Colonic mucosa (tissue), 4 donors: ENCODE measurements at regions not wholly inside any gene's neighbourhood (a gene's known extent, or its start where the extent isn't known, plus 50 kb on each side); places are given as distances from the start of the nearest gene placed in this dataset.

ENCODE experiments used
- DNase-seq: peaks from one replicate; pipeline ENCODE4 v3.0.0-alpha.2; 2020
- H3K27ac ChIP-seq: fragments of 200-600 bp; one replicate; pipeline ENCODE4 v1.8.0; 2021
- H3K27me3 ChIP-seq: fragments of 200-600 bp; one replicate; pipeline ENCODE4 v1.8.0; 2021
- H3K36me3 ChIP-seq: fragments of 200-600 bp; one replicate; pipeline ENCODE4 v1.8.0; 2021
- H3K4me1 ChIP-seq: fragments of 200-600 bp; one replicate; pipeline ENCODE4 v1.8.0; 2021; ENCODE audit warnings: mild to moderate bottlenecking
- H3K4me3 ChIP-seq: fragments of 200-600 bp; one replicate; pipeline ENCODE4 v1.8.0; 2021
- H3K9ac ChIP-seq, 2 donors: one replicate each; pipeline ENCODE4 v1.7.0; 2013; ENCODE audit warnings: control low read depth in 2 of 2, low read depth in 2 of 2, low read length in 2 of 2
- H3K9me3 ChIP-seq: fragments of 200-600 bp; one replicate; pipeline ENCODE4 v1.8.0; 2021
- CTCF ChIP-seq: fragments of 200-600 bp; IDR thresholded peaks from one replicate; pipeline ENCODE4 v1.8.0; 2022; ENCODE audit warnings: antibody characterized with exemption, mild to moderate bottlenecking
- intact Hi-C: fragments of 100-400 bp; cut with DNase I; formaldehyde crosslinking; loops from one replicate; pipeline ENCODE4 v1.14.1; 2022
- donor health status: healthy.
- donor health status: DM: no; HTN: no; CAD: no.
- donor health status: DM: no; HTN: no; CAD: no.

- Histone ChIP-seq H3K9me3 (no peaks in the 10 kb centered on the region), H3K4me3 (no peak overlapping the region), H3K27me3 (no peaks in the 10 kb centered on the region), H3K36me3 (no peaks in the 10 kb centered on the region), H3K4me1 (no peaks in the 10 kb centered on the region), H3K9ac (no peak overlapping the region), H3K27ac (no peak overlapping the region)
- intact Hi-C loops, result no loop called here
- no peak for TF ChIP-seq CTCF
- DNase-seq, result no peak
Observed at GRCh38 chr5:167512111-167512510, 779.3 kb upstream of the WWC1 start.

DNA sequence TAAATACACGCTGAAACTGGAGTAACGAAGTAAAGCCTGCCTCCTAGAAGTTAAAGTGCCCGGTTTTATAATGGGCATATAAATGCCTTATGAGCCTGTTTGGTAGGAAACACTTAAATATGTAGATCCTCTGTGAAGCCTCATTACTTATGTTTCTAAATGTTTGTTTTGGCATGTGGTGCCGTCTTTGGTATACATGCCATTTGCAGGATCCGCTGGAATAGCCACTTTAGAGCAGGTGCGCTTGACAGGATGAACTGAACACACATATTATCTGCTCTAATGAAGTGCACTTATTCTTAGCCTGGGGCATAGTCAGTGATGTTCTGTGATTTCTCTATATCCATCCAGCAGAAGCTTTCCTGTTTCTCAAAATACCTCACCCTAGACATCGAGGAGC is 778.1 kb upstream of the WWC1 start:
- no peak overlapping the region for H3K9ac ChIP-seq
- no peaks in the 10 kb centered on the region for H3K27me3 ChIP-seq
- H3K36me3 ChIP-seq, result no peaks in the 10 kb centered on the region
- H3K4me1 ChIP-seq, result no peaks in the 10 kb centered on the region
- intact Hi-C loops, result no loop called here
- no peak overlapping the region for H3K27ac ChIP-seq
- no peak overlapping the region for H3K4me3 ChIP-seq
- no peaks in the 10 kb centered on the region for H3K9me3 ChIP-seq
- no peak for DNase-seq
- no peak for TF ChIP-seq CTCF

DNA sequence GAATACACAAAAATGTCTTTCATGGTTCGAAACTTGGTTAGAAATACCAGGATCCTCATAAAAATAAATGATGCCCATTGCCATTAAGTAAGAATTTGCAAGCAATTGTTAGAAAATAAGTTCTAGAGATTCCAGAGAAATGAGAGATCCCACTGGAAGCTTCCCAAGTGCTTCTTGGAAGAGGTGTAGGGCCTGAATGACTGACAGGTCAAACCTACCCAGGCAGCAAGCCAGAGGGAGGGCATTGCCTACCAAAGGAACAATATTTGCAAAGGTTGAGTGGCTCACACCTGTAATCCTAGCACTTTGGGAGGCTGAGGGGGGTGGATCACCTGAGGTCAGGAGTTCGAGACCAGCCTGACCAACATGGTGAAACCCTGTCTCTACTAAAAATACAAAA is 777.0 kb upstream of the WWC1 start:
- Histone ChIP-seq H3K36me3 (no peaks in the 10 kb centered on the region), H3K9me3 (no peaks in the 10 kb centered on the region), H3K27me3 (no peaks in the 10 kb centered on the region), H3K9ac (no peak overlapping the region), H3K4me1 (no peaks in the 10 kb centered on the region), H3K27ac (no peak overlapping the region), H3K4me3 (no peak overlapping the region)
- DNase-seq, result no peak
- intact Hi-C loops, result no loop called here
- no peak for TF ChIP-seq CTCF

DNA sequence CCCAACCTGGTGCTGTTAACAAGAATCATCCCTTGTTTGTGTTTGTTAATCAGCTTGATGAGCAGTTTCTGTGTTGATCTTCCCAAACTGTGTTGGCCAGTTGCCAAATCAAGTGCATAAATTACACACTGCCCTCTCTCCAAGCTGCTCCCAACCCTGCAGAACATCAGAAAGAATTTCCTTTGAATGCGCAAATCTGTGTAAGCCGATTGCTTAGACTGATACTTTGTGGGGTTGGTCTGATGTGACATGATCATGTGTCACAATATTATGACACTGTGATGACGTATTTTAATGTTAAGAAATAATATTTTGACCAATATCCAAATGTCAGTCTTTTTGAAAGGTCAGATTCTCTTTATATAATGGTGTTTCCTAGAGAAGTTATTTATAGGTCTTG is 766.4 kb upstream of the WWC1 start:
- Histone ChIP-seq H3K4me3 (no peak overlapping the region), H3K27me3 (no peaks in the 10 kb centered on the region), H3K9me3 (no peaks in the 10 kb centered on the region), H3K36me3 (no peaks in the 10 kb centered on the region), H3K4me1 (no peaks in the 10 kb centered on the region), H3K27ac (no peak overlapping the region), H3K9ac (no peak overlapping the region)
- no peak for TF ChIP-seq CTCF
- no peak for DNase-seq
- intact Hi-C loops, result no loop called here

- no peaks in the 10 kb centered on the region for H3K4me1 ChIP-seq
- no peaks in the 10 kb centered on the region for H3K9me3 ChIP-seq
- no peak for DNase-seq
- intact Hi-C loops, result no loop called here
- TF ChIP-seq CTCF, result no peak
- H3K36me3 ChIP-seq, result no peaks in the 10 kb centered on the region
- H3K27ac ChIP-seq, result no peak overlapping the region
- no peak overlapping the region for H3K9ac ChIP-seq
- H3K27me3 ChIP-seq, result no peaks in the 10 kb centered on the region
- no peak overlapping the region for H3K4me3 ChIP-seq
Observed at GRCh38 chr5:167528651-167529050, 762.8 kb upstream of the WWC1 start.

- no peaks in the 10 kb centered on the region for H3K27me3 ChIP-seq
- no peak for DNase-seq
- H3K9me3 ChIP-seq, result no peaks in the 10 kb centered on the region
- H3K4me3 ChIP-seq, result no peak overlapping the region
- no peaks in the 10 kb centered on the region for H3K36me3 ChIP-seq
- no peak overlapping the region for H3K9ac ChIP-seq
- no peak overlapping the region for H3K27ac ChIP-seq
- no peak for TF ChIP-seq CTCF
- intact Hi-C loops, result no loop called here
- no peaks in the 10 kb centered on the region for H3K4me1 ChIP-seq
Observed at GRCh38 chr5:167530548-167530947, 760.9 kb upstream of the WWC1 start.
